CD4-positive, alpha-beta T cell treated with Interleukin-15 for 1 hour (primary cell): ENCODE measurements at regions not wholly inside any gene's neighbourhood (a gene's known extent, or its start where the extent isn't known, plus 50 kb on each side); places are given as distances from the start of the nearest gene placed in this dataset.
"Not testable (repeated sequence)": the region's sequence is repeated elsewhere in the genome, so short reads cannot be mapped to it uniquely, and the experiment has no call there.

Experiments
- DNase-seq: peaks from one replicate; pipeline ENCODE4 v3.0.0-alpha.2; 2020

DNA sequence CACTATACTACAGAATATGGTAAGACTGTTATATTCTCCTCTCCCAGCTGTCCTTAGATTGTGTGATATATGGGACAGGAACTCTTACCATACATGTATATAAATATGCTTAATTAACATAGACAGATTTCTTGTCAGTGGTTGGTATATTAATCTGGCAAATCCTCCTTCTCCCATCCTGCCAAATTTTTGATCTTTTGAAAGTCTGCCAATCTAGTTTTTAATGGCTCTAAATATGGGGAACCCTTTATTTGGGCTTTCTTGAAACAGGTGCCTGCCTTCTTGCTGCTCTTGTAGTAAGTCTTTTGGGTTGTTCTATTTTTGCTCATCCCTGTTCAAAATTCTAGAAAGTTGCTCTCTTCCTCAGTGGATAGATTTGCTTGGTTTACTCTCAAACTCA lies 63.5 kb downstream of the SPATA31D1 start:
- DNase-seq, result no peak

DNA sequence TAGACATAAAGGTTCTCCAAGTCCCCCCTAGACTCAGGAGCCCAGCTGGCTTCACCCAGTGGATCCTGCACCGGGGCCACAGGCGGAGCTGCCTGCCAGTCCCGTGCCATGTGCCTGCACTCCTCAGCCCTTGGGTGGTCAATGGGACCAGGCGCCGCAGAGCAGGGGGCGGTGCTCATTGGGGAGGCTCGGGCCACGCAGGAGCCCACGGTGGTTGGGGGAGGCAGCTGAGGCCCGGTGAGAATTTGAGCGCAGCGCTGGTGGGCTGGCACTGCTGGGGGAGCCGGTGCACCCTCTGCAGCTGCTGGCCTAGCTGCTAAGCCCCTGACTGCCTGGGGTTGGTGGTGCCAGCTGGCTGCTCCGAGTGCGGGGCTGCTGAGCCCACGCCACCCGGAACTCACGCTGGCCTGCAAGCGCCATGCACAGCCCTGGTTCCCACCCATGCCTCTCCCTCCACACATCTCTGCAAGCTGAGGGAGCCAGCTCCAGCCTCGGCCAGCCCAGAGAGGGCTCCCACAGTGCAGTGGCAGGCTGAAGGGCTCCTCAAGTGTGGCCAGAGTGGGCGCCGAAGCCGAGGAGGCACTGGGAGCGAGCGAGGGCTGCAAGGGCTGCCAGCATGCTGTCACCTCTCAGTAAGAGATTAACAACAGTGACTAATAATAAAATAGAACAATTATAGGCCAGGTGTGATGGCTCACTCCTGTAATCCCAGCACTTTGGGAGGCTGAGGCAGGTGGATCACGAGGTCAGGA lies 65.9 kb downstream of the SPATA31D1 start:
- DNase-seq, result no peak

DNA sequence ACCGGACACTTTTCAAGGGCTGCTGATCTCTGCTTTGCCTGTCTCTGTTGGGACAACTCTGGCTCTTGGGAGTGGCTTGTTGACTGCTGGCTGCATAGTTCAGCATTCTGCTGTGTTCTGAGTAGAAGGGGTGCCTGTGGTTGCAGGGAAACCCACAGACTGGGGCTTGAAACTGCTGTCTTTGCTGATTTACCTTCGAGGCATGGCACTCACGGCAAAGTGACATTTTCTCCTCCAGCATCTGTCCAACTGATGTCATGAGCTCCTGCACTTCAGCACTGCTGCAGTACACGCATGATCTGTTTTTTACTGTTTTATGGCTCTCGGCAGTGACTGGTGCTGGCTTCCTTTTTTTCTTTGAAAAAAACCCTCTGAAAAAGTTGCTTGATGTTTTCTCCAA lies 69.2 kb downstream of the SPATA31D1 start:
- no peak for DNase-seq

DNA sequence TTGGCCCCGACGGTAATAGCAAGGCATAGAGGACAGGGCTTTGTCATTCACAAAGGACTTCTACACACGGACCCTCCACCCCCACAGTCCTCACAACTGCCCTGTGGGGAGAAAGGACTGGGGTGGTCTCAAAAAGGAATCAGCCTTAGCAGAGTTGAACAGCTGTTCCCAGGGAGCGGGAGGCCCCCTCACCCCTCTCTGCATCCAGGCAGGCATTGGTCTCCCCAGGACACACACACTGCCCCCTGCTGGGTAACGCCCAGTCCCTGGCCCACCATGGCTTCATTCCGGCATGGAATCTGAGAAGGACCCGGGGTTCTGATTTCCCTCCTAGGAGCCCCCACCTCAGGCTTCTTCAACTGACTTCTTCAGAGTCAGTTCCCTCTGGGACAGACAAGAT lies 73.2 kb downstream of the SPATA31D1 start:
- DNase-seq, result not testable (repeated sequence)

DNA sequence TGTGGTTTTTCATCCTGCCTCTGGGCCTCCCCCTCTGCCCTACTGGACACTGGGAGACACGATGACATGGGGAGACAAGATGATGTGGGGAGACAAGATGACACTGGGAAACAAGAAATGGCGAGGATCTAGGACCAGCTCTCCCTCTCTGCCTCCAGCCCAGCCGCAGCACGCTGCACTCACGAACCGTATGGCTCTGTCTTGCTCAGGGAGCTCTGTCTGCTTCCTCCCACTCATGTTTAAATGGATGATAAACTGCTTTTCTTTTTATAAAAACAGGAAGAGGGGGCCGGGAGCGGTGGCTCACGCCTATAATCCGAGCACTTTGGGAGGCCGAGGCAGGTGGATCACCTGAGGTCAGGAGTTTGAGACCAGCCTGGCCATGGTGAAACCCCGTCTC lies 73.7 kb downstream of the SPATA31D1 start:
- no peak for DNase-seq

DNA sequence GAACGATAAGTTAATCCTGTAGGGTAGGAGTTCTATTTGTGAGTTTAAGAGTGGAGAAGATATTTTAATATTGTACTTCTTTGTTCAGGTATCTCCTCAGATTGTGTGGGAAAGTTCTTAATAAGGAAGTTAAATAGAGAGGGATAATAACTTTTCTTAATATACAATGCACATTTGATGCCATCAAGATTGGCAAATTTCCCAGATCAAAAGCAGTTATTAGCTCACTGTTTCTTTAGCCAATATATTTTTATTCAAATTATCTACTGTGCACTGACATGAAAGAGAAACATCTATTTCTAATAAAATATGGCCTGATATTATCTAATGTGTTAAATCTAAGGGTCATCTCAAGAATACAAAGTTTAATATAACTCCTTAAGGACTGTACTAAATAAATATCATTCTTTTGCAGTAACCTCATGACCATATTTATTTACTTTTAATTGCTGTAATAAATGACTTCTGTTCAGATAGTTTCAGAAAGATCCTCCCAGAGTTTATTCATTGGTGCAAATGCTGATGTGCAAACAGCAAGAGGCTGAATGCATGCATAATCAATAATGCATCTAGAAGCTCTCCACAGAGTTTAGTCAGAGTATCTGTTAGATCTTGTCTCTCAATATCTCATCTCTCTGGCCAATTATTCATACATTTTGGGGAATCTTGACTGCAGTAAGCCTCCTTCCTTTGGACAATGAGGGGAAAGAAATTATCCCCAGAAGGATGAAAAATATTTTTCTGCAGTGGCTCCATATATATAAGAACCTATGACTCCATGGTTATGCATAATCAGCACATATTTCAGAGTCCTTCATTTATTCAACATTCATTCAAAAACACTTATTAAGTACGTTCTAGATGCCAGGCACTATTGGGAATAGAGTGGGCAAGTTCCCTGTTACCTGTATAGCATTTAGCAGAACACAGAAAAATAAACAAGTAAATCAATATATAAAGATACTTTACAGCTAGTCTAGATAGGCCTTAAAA lies 85.3 kb downstream of the SPATA31D1 start:
- no peak for DNase-seq

DNA sequence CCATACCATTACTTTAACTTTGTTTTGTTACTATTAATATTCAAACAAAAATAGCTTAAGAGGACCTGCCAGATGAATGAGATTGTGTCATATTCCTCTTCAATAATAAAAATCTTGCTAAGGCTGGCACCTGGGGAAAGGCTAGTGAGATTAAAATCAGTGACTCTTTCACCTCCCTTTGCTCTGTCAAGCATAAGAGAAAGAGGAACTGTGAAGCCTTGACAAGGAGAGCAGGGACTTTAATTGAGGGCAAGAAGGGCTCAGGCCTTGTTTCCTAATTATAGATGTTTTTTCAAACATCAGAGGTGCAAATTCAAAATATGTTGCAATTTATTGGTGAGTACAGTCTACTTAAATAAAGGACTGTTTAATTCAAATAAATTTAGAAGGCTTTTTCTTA lies 91.7 kb downstream of the SPATA31D1 start:
- no peak for DNase-seq

DNA sequence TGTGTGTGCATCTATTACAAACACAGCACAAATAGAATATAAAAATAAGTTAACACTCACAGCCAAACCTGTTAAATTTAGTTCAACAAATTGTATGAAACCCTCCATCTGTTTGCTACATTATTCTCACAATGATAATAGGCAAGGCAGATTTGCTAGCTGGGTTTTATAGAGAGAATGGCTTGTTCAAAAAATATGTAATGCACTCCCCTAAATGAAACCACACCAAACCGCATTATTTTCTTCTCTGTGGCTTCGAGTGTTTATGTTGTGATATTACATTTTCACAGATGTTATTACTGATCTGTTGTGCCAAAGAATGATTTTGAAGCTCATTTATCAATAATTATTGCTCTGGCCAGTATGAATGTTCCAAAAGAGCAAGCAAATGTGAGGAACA lies 92.9 kb downstream of the SPATA31D1 start:
- no peak for DNase-seq

DNA sequence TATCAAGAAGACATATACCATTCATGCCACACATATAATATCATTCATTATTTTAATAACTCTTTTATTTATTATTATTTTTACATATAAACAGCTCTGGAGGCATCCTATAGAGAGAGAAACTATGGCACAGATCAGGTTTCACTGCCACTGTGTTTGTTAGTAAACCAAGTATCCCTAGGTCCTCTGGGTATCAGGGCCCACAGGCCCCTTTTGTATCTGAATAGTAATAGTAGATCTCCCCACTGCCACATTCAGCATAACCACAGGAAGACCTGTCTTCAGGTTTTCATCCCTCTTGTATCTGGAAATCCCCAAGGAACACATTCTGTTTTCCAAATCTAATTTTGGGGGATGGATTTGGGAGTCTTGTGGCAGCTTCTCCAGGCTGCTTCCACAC lies 94.0 kb downstream of the SPATA31D1 start:
- no peak for DNase-seq

DNA sequence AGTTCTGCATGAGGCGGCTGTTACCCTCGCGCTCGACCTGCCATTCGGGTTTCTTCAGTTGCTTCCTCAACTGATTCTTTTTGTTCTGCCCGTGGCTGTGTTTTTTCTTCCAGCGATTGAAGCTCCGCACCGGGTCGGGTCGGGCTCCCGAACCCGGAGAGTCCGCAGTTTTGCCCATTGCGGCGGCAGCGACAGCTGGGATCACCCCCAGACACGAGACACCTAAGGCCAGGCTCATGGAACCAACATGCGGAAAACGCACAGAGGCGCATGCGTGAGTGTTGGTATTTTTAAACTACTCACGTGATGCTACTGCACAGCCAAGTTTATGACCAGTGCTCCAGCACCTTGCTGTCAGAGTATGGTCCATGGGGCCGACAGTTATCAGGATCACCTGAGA lies 100.0 kb downstream of the SPATA31D1 start:
- DNase-seq, result no peak

DNA sequence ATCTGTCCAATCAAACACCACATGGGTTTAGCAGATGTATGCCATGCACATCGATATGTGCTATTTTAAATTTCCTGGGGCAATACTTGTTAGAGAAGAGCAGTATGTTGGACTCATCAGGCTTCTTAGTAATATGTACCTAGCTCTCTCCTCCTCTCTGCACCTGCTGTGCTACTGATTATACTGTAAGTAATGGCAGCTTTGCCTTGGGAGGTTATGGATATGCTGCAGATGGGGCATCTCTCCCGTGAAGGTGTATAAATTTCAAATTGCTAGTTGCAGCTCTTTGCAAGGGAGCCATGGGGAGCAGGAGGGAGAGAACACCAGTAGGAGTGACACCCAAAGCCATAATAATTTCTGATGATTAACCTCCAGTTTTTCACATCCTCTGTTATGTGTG lies 101.5 kb downstream of the SPATA31D1 start:
- no peak for DNase-seq

DNA sequence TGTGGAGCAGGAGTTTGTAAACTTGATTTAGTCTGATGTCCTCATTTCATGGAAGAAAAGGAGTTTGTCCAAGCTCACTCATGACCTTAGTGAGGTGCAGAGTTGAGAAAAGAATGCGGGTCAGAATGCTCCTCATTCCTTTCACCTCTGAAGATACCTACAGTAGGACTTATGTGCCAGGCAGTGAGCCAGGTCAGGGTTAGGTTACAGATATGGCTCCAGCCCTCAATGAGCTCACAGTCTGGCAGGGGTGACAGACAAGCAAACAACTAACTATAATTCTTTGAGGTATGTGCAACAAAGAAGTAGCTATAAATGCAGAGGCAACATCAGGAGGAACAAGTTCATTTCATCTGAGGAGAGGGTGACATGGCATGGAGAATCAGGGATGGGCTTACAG lies 102.5 kb downstream of the SPATA31D1 start:
- no peak for DNase-seq

DNA sequence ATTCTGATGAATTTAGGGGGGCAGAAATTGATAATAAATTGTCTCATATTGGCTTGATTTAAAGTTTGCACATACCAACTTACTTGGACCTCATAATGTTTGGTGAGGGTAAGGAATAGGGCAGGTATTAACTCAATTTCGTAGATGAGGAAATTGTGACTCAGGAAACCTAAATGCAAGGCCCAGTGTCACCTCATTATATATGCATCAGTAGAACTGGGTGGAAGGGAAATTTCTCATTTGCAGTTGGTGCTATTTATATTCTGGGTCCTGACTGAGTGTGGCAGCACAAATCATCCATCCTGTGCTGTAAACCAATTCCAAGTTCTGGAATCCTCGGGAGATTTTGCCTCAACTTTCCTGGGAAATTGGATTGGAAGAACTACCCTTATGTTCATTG lies 103.0 kb downstream of the SPATA31D1 start:
- no peak for DNase-seq

DNA sequence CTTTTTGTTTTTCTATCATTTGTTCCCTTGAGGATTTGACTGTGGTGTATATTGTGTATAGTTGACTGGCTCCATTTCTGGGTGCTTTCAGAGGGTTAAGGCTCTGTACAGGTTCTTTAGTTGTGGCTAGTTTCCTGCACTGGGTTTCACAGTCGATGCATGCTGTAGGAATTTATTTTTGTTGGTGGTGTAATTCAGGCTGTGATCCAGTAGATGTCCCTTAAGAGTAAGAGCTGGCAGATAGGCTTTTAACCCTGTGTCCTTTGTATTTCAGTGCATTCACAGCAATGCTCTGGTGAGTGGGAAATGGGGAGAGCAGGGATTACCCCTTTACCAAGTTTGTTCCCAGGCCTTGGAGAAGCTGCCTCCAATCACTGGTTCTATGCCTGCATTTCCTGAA lies 112.9 kb downstream of the SPATA31D1 start:
- no peak for DNase-seq

DNA sequence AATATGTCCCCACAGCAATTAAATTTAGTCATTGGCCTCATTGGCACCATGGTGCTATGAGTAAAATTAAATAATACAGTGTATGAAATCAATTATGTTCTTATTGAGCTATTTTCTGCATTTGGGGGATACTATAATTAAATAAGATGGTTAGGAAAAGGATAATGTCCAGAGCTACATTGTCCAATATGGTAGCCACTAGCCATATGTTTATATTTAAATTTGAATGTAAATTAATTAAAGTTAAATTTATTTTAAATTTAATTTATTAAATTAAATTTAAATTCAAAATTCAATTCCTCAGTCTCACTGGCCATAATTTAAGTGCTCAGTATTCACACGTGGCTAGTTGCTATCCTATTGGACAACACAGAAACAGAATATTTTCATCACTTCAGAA lies 115.7 kb downstream of the SPATA31D1 start:
- DNase-seq, result no peak

DNA sequence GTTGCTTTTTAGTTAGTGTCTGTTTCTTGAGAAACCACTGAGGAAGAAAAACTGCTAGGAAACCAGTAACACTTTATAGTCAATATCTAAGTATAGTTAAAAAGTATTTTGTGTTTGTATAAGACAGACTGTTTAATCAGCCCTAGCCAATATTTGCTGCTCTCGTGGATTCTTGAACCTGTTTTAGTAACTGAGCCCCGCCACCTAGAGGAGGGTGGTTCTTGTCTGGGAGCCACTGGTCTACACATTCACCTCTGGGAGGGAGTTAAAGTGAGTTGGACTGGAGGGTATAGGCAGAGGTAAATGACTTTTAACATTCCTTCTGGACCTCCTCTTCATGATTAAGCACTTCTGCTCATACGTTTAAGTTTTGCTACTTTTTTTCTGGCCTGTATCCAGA lies 117.2 kb downstream of the SPATA31D1 start:
- no peak for DNase-seq

DNA sequence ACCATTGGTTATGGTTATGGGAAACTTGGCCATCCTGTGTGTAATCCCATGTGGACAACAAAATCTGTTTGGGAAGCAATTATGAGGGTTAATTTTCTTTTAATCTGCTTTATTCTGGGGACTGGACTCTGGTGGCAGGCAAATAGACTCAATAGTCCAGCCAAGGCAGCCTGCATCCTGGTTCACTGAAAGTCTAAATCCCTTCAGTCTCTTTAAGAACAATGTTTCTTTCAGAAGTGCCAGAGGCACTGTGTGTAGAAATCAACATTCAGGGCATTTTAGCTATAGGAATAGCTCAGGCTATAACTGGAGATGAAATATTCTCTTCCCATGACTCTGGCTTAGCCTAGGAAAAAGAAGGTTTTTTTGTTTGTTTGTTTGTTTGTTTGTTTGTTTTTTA lies 118.0 kb downstream of the SPATA31D1 start:
- no peak for DNase-seq

DNA sequence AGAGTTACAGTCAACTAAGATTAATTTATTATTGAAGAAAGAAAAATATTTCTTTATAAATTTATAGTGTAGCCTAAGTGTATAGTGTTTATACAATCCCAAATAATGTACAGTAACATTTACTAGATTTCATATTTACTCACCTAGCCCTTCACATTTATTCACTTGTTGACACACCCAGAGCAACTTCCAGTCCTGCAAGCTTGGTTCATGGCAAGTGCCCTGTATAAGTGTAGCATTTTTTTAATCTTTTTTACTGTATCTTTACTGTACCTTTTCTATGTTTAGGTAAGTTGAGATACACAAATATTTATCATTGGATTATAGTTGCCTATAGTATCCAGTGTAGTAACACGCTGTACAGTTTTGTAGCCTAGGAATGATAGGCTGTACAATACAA lies 119.9 kb downstream of the SPATA31D1 start:
- no peak for DNase-seq

DNA sequence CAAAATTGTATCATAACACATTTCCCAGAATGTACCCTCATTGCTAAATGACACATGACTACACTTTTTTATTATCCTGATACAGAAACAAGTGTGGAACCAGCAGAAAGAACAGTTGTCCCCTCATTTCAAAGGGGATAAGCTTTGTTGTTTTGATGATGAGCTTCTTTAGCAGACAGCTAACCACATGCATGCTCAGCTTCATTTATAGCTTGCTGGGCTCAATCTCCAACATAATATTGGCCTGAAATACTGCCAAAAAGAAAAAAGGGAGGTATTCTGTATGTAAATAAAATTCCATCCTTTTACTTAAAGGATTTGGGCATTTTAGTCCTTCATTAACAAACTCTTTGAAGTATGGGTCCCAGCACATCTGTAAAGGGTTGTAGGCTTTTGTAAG lies 120.4 kb downstream of the SPATA31D1 start:
- DNase-seq, result no peak

DNA sequence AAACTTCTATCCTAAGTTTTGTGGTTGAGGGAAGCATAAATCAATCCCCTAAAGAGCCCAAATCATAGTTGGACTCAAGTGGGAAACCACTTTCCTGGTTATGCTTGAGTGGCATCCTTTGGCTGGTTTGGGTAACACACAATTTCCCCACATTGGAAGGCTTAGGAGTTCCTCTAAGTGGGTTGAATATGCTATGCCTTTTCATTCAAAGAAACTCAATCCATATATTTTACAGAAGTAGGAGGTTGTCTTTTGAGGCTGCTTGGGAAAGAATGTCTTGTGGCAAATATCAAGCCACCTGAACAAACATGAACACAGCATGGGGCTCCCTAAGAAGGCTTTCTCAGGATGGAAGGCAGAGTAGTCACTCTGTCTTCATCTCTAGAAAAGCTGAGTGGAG lies 121.1 kb downstream of the SPATA31D1 start:
- DNase-seq, result no peak

DNA sequence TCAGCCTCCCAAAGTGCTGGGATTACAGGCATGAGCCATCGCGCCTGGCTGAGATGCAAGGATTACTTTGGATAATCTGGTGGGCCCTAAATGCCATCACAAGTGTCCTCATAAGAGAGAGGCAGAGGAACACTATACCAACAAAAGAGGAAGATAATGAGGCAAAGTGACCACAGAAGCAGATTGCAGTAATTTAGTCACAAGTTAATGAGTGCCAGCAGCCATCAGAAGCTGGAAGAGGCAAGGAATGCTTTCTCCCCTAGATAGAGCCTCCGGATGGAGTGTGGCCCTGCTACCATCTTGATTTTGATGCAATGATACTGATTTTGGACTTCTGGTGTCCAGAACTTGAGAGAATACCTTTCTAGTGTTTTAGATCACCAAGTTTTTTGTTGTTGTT lies 122.3 kb downstream of the SPATA31D1 start:
- DNase-seq, result no peak

DNA sequence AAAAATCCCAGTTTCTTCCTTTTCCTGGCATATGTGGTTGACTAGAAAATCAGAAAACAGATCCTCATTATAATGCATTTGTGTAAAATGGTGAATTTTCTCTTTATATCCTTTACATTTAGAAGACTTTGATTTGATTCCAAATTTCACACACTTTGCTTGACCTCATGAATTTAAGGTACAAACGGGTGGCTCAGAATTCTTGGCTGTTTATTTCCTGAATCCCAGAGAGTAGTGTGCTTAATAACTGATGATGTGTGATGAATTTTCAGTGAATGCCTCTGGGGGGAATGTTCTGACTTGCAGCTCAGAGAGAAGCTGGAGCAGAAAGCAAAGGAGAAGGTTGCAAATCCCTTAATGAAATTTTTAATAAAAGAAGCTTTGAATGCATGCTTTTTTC lies 126.8 kb downstream of the SPATA31D1 start:
- DNase-seq, result no peak

DNA sequence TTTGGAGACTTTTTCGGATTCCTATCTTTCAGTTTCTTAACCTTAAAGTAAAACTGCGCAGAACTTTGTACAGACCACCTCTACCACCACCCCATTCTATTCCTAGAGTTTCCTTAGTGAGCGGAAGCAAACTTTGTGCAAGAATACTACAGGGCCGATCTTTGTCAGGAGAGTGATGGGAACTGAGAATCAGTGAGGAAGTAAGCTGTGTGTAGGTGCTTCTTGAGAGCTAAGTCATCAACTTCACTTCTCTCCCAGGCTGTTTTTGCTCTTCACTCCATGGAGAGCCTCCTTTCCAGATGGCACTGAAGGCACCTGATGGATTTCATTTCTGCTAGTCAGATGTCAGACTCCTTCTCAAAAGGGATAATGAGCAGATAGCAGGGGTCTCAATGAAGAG lies 127.3 kb downstream of the SPATA31D1 start:
- no peak for DNase-seq

DNA sequence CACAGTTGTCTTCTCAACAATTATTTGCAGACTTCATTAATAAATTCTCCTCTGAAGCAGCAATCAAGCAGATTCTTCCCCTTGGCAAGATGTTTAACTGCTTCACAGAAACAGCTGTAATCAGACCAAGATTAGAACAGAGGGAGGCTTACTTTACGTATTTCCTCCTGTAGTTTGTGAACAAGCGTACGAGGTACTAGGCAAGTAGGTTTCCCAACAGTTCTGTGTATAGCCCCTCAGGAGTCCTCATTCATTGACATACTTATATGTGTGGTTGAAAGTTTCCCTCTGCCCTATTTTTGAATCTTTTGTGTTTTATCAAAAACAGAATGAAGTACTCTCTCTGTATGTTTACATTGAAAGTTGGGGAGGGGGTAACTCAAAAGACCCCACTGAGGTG lies 128.0 kb downstream of the SPATA31D1 start:
- no peak for DNase-seq
